ENCODE measurements at regions not wholly inside any gene's neighbourhood (a gene's known extent, or its start where the extent isn't known, plus 50 kb on each side); places are given as distances from the start of the nearest gene placed in this dataset.

DNA sequence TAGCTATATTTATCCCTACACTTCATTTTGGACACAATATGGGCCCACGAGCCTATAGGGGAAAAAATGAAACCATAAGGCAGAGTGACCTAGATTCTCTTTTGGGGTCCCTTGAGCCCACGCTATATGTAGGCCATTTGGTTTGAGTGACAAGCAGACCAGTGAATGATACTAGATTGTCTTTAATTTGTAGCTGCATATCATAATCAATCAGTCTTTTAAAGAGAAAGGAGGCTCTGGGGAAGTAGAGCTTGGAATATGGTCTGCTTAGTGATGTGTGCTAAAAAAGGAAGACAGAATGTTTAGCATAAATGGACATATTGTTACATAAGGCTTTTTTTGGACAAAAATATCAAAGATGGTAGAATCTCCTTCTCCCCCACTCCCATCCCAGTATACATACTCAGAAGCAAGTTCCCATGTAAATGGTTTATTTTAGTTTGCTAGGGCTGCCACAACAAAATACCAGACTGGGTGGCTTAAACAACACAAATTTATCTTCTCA lies 140.8 kb downstream of the CAPZA3 start:
- DNase-seq (ENCODE audit: low read depth in 1 of 2, low spot score in 2 of 2): no peak
- no peak overlapping the region for H4K8ac ChIP-seq (ENCODE audit: extremely low read depth, insufficient read depth, low read length)
- H3K4me1 ChIP-seq (replicated peaks in 1 of 4; ENCODE audit: control insufficient read depth in 3 of 4, insufficient read depth in 4 of 4, low read length in 3 of 4): peaks cover 0 to 3% (median 0%) of the 10 kb centered on the region in 4 experiments; a peak in 3 of 7 replicates
- POLR2A ChIA-PET (ENCODE audit: partially characterized antibody): no interaction called here
- no peaks in the 10 kb centered on the region for H3K23me2 ChIP-seq (ENCODE audit: low read depth, low read length)
- no peak overlapping the region for H2AFZ ChIP-seq (ENCODE audit: low read length)
- no peak overlapping the region for H2BK15ac ChIP-seq (ENCODE audit: low read length)
- FAIRE-seq: no peak
- no peak overlapping the region for H2BK120ac ChIP-seq (replicated peaks; ENCODE audit: low read depth, low read length)
- 100% methylated on average over 2 of the region's 2 CpGs; no CpG with 5 or more reads in 1 of the 2 experiments for WGBS, 2 experiments (ENCODE audit: extremely low coverage in 1 of 2, insufficient coverage in 1 of 2, insufficient read length in 1 of 2, insufficient replicate concordance in 2 of 2, low coverage in 1 of 2, low lambda C conversion rate in 2 of 2, missing lambda C conversion rate in 1 of 2)
- H2BK5ac ChIP-seq (ENCODE audit: low read depth, low read length): no peak overlapping the region
- H3K23ac ChIP-seq (ENCODE audit: insufficient read length): no peak overlapping the region
- H3K9ac ChIP-seq (replicated peaks in 1 of 4; ENCODE audit: extremely low read depth in 1 of 4, low read depth in 3 of 4, low read length in 3 of 4): no peak overlapping the region
- no peak overlapping the region for H4K5ac ChIP-seq (ENCODE audit: insufficient read length, low read depth, low read length)
- no peak overlapping the region for H3K4ac ChIP-seq (replicated peaks; ENCODE audit: insufficient read length, low read depth, low read length)
- no peak overlapping the region for H2BK12ac ChIP-seq (ENCODE audit: low read depth, low read length)
- no peak overlapping the region for H3K56ac ChIP-seq (replicated peaks; ENCODE audit: insufficient read length, low read depth, low read length)
- no peaks in the 10 kb centered on the region for H3K79me2 ChIP-seq (ENCODE audit: control insufficient read depth in 1 of 2, insufficient read depth in 2 of 2, low read length in 2 of 2)
- H3K4me3 ChIP-seq (ENCODE audit: extremely low read depth in 1 of 4, insufficient read depth in 2 of 4, low read depth in 3 of 4, low read length in 4 of 4): no peak overlapping the region
- H3K9me3 ChIP-seq (ENCODE audit: insufficient read depth in 2 of 2, low read depth in 1 of 2, low read length in 1 of 2): peaks cover 12 to 20% of the 10 kb centered on the region in 2 experiments
- no peak overlapping the region for H3K18ac ChIP-seq (ENCODE audit: extremely low read depth, low read length)
- no peak overlapping the region for H3K14ac ChIP-seq (ENCODE audit: insufficient read length)
- CTCF ChIA-PET (ENCODE audit: partially characterized antibody): no interaction called here
- H2AK5ac ChIP-seq (ENCODE audit: low read depth, low read length): no peak overlapping the region
- H3K36me3 ChIP-seq (ENCODE audit: control insufficient read depth in 2 of 4, insufficient read depth in 4 of 4, low read length in 3 of 4): no peaks in the 10 kb centered on the region
- no peak overlapping the region for H4K91ac ChIP-seq (replicated peaks; ENCODE audit: insufficient read length, low read length)
- H3K79me1 ChIP-seq (ENCODE audit: low read depth, low read length): no peaks in the 10 kb centered on the region
- no peak overlapping the region for H2BK20ac ChIP-seq (ENCODE audit: low read length)
- no peaks in the 10 kb centered on the region for H3K27me3 ChIP-seq (replicated peaks in 1 of 4; ENCODE audit: control insufficient read depth in 3 of 4, extremely low read depth in 1 of 4, insufficient read depth in 3 of 4, low read length in 3 of 4)
- no peaks in the 10 kb centered on the region for H4K20me1 ChIP-seq (replicated peaks in 1 of 2; ENCODE audit: control insufficient read depth in 1 of 2, insufficient read depth in 2 of 2, low read length in 2 of 2)
- H3K27ac ChIP-seq (ENCODE audit: low read depth, low read length): no peak overlapping the region
- H3K4me2 ChIP-seq (ENCODE audit: insufficient read depth in 1 of 2, low read depth in 2 of 2, low read length in 2 of 2): no peak overlapping the region
- TF ChIP-seq SP1 (IDR thresholded peaks at IDR 0.05; ENCODE audit: low read depth, low read length) (no peak), CBX8 (IDR thresholded peaks at IDR 0.05; ENCODE audit: borderline replicate concordance, low read depth, low read length) (no peak), JUND (IDR thresholded peaks at IDR 0.05; ENCODE audit: low read length) (no peak), RAD21 (IDR thresholded peaks at IDR 0.05 in 1 of 2, conservative IDR thresholded peaks at IDR 0.05 in 1 of 2; ENCODE audit: low read depth in 2 of 2, low read length in 2 of 2) (no peak), HDAC6 (IDR thresholded peaks at IDR 0.05; ENCODE audit: low read depth, low read length) (no peak), FOSL1 (IDR thresholded peaks at IDR 0.05; ENCODE audit: insufficient read depth, low read depth, low read length) (no peak), KDM5A (IDR thresholded peaks at IDR 0.05; ENCODE audit: low read length) (no peak), SIN3A (conservative IDR thresholded peaks at IDR 0.05 in 1 of 2, IDR thresholded peaks at IDR 0.05 in 1 of 2; ENCODE audit: low read depth in 1 of 2, low read length in 2 of 2) (no peak), CTBP2 (IDR thresholded peaks at IDR 0.05; ENCODE audit: borderline replicate concordance, insufficient read depth, insufficient read length, low read length) (no peak), TAF7 (optimal IDR thresholded peaks at IDR 0.05; ENCODE audit: borderline replicate concordance, low read depth, low read length) (no peak), CHD1 (IDR thresholded peaks at IDR 0.05; ENCODE audit: low read depth, low read length) (no peak), TEAD4 (IDR thresholded peaks at IDR 0.05; ENCODE audit: low read depth, low read length) (no peak), SIRT6 (IDR thresholded peaks at IDR 0.05; ENCODE audit: low read length) (no peak), CBX5 (IDR thresholded peaks at IDR 0.05; ENCODE audit: low read depth, low read length) (no peak)

All from H1 (cell line).